ENCODE measurements at regions not wholly inside any gene's neighbourhood (a gene's known extent, or its start where the extent isn't known, plus 50 kb on each side); places are given as distances from the start of the nearest gene placed in this dataset.

DNA sequence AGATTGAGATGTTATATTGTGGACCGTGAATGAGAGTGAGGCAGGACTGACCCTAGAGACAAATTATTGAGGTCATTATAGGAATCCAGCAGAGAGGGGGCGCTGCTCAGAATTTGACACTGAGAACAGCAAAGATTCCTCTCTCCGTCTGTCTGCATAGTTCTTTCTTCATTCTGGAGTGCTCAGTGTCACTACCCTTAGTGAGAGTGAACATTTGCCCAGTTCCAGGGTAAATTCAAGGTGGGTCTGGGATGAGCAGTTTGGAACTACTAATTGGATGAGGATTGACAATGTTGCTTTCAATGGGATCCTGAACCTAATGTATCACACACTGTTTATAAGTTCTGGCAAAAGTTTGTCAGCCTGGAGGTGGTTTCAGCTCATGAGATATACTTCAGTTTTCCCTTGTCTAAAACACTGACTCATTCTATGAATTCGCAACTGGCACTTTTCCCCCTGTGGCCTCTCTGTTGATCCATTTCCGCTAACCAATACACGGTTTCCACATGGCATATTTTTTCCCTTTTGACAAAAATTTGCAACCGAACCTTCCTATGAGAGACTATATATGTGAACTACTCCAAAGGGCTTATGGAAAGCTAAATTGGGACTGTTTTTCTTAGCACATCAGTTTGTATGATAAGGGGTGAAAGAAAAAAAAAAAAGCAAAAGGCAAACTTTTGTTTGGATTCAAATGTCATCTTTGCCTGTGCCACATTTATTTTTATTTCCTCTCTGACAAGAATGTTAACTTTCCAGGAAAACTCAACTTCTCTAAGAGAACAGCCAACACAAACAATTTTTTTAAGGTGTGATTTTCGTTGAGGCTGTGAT is 1240.7 kb upstream of the WWC1 start:
- TF ChIP-seq, protein P1, sequence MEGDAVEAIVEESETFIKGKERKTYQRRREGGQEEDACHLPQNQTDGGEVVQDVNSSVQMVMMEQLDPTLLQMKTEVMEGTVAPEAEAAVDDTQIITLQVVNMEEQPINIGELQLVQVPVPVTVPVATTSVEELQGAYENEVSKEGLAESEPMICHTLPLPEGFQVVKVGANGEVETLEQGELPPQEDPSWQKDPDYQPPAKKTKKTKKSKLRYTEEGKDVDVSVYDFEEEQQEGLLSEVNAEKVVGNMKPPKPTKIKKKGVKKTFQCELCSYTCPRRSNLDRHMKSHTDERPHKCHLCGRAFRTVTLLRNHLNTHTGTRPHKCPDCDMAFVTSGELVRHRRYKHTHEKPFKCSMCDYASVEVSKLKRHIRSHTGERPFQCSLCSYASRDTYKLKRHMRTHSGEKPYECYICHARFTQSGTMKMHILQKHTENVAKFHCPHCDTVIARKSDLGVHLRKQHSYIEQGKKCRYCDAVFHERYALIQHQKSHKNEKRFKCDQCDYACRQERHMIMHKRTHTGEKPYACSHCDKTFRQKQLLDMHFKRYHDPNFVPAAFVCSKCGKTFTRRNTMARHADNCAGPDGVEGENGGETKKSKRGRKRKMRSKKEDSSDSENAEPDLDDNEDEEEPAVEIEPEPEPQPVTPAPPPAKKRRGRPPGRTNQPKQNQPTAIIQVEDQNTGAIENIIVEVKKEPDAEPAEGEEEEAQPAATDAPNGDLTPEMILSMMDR (IDR thresholded peaks at IDR 0.05), result no peak
- TF ChIP-seq POLR2A (IDR thresholded peaks at IDR 0.05), result no peak
